K562 (cell line): ENCODE measurements at regions not wholly inside any gene's neighbourhood (a gene's known extent, or its start where the extent isn't known, plus 50 kb on each side); places are given as distances from the start of the nearest gene placed in this dataset.

ENCODE experiments used
- AFF1 ChIP-seq, 2 experiments: fragments of 450-650 bp; IDR thresholded peaks; 2 replicates each; pipeline ENCODE4 v1.6.1; 2018; ENCODE audit warnings: mild to moderate bottlenecking in 2 of 2, low read depth in 1 of 2; ENCODE audit not compliant: partially characterized antibody in 2 of 2
- ARID1B ChIP-seq: fragments of 450-650 bp; IDR thresholded peaks from 2 replicates; pipeline ENCODE4 v1.6.1; 2016; ENCODE audit warnings: antibody characterized with exemption, mild to moderate bottlenecking, inconsistent platforms
- DMBX1 ChIP-seq: fragments of 250-450 bp; sonication (Bioruptor Pico); IDR thresholded peaks from 2 replicates; pipeline ENCODE4 v1.8.0; 2022; ENCODE audit warnings: inconsistent platforms, mild to moderate bottlenecking, moderate library complexity, borderline replicate concordance
- E2F8 ChIP-seq: fragments of 450-650 bp; IDR thresholded peaks from 2 replicates; pipeline ENCODE4 v1.7.1; 2018; ENCODE audit warnings: mild to moderate bottlenecking, low read depth; ENCODE audit not compliant: partially characterized antibody
- NR4A1 ChIP-seq, 2 experiments: fragments of 250-450 bp in 1 of 2; fragments of 450-650 bp in 1 of 2; sonication (Bioruptor Pico) in 1 of 2; IDR thresholded peaks; 2 replicates each; pipeline versions ENCODE4 v1.4.0 to v1.6.1; 2016 to 2020; ENCODE audit warnings: mild to moderate bottlenecking in 2 of 2, missing compliant biosample characterization in 1 of 2, missing genetic modification characterization in 1 of 2, moderate library complexity in 1 of 2
- PATZ1 ChIP-seq: fragments of 250-450 bp; sonication (Bioruptor Pico); IDR thresholded peaks from 2 replicates; pipeline ENCODE4 v1.5.0; 2020; ENCODE audit warnings: mild to moderate bottlenecking, borderline replicate concordance
- SETDB1 ChIP-seq: IDR thresholded peaks from one replicate; pipeline ENCODE4 v1.6.1; 2012; ENCODE audit warnings: low read length, control low read depth, inconsistent platforms
- SOX6 ChIP-seq: fragments of 450-650 bp; IDR thresholded peaks from 2 replicates; pipeline ENCODE4 v1.6.1; 2014; ENCODE audit warnings: mild to moderate bottlenecking
- TEAD2 ChIP-seq: fragments of 450-650 bp; IDR thresholded peaks from 2 replicates; pipeline ENCODE4 v1.6.1; 2016; ENCODE audit warnings: missing genetic modification characterization, control low read depth, missing compliant biosample characterization
- ZNF75A ChIP-seq: fragments of 450-650 bp; formaldehyde crosslinking; IDR thresholded peaks from 2 replicates; pipeline ENCODE4 v1.4.0; 2020; ENCODE audit warnings: mild to moderate bottlenecking
- TF ChIP-seq, protein P1 (sequence below): fragments of 450-650 bp; IDR thresholded peaks from 2 replicates; pipeline ENCODE4 v1.6.1; 2018; ENCODE audit not compliant: partially characterized antibody

GRCh38 chr6:132063738-132064137 lies 112.6 kb upstream of the CCN2 start (continued):
- no peak for TF ChIP-seq TEAD2 (tag)
- no peak for TF ChIP-seq PATZ1
- no peak for TF ChIP-seq NR4A1 (CRISPR knock-in tag; IDR thresholded peaks at IDR 0.05)
- no peak for TF ChIP-seq NR4A1 (tag; IDR thresholded peaks at IDR 0.05)
- TF ChIP-seq AFF1 (IDR thresholded peaks at IDR 0.05; ENCODE audit: low read depth in 1 of 2, partially characterized antibody in 2 of 2) = no peak
- no peak for TF ChIP-seq SOX6
- TF ChIP-seq E2F8 = no peak
- no peak for TF ChIP-seq ARID1B
- TF ChIP-seq, protein P1, sequence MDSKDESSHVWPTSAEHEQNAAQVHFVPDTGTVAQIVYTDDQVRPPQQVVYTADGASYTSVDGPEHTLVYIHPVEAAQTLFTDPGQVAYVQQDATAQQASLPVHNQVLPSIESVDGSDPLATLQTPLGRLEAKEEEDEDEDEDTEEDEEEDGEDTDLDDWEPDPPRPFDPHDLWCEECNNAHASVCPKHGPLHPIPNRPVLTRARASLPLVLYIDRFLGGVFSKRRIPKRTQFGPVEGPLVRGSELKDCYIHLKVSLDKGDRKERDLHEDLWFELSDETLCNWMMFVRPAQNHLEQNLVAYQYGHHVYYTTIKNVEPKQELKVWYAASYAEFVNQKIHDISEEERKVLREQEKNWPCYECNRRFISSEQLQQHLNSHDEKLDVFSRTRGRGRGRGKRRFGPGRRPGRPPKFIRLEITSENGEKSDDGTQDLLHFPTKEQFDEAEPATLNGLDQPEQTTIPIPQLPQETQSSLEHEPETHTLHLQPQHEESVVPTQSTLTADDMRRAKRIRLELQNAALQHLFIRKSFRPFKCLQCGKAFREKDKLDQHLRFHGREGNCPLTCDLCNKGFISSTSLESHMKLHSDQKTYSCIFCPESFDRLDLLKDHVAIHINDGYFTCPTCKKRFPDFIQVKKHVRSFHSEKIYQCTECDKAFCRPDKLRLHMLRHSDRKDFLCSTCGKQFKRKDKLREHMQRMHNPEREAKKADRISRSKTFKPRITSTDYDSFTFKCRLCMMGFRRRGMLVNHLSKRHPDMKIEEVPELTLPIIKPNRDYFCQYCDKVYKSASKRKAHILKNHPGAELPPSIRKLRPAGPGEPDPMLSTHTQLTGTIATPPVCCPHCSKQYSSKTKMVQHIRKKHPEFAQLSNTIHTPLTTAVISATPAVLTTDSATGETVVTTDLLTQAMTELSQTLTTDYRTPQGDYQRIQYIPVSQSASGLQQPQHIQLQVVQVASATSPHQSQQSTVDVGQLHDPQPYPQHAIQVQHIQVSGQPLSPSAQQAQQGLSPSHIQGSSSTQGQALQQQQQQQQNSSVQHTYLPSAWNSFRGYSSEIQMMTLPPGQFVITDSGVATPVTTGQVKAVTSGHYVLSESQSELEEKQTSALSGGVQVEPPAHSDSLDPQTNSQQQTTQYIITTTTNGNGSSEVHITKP = no peak
- TF ChIP-seq ZNF75A (CRISPR knock-in tag) = no peak
- TF ChIP-seq DMBX1 (CRISPR knock-in tag) = no peak
- TF ChIP-seq SETDB1 = no peak
- TF ChIP-seq, all 486 proteins: peak for 0
